Neural progenitor cell (in vitro differentiated cells): ENCODE measurements at regions not wholly inside any gene's neighbourhood (a gene's known extent, or its start where the extent isn't known, plus 50 kb on each side); places are given as distances from the start of the nearest gene placed in this dataset.

Experiments
- EZH2 ChIP-seq: fragments of 200-600 bp; sonication (generic); IDR thresholded peaks from 2 replicates; pipeline ENCODE4 v1.6.1; 2017; ENCODE audit warnings: antibody characterized with exemption, mild to moderate bottlenecking, moderate library complexity
- TF ChIP-seq, protein P1 (sequence below): fragments of 200-600 bp; sonication (generic); IDR thresholded peaks from 2 replicates; pipeline ENCODE4 v1.5.1; 2017; ENCODE audit warnings: antibody characterized with exemption, mild to moderate bottlenecking

DNA sequence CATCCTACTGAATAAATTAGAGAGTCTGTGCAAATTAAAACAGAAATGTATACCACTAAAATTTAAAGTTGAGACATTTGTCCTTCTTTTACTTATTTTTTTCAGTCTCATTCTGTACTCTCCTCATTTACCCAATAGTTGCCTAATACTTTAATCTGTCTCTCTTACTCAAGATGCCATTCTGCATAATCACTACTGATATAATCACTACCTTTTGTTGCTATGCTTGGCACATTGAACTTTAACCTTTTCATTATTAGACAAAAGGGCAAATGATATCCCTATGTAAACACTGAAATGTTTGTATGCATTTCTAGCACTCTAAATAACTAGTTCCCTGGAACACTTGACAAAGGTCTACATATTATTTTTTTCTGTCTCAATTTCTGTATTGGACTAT lies 1108.3 kb upstream of the FLRT2 start:
- TF ChIP-seq, protein P1, sequence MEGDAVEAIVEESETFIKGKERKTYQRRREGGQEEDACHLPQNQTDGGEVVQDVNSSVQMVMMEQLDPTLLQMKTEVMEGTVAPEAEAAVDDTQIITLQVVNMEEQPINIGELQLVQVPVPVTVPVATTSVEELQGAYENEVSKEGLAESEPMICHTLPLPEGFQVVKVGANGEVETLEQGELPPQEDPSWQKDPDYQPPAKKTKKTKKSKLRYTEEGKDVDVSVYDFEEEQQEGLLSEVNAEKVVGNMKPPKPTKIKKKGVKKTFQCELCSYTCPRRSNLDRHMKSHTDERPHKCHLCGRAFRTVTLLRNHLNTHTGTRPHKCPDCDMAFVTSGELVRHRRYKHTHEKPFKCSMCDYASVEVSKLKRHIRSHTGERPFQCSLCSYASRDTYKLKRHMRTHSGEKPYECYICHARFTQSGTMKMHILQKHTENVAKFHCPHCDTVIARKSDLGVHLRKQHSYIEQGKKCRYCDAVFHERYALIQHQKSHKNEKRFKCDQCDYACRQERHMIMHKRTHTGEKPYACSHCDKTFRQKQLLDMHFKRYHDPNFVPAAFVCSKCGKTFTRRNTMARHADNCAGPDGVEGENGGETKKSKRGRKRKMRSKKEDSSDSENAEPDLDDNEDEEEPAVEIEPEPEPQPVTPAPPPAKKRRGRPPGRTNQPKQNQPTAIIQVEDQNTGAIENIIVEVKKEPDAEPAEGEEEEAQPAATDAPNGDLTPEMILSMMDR, result no peak
- no peak for TF ChIP-seq EZH2
